H1 (cell line): ENCODE measurements at regions not wholly inside any gene's neighbourhood (a gene's known extent, or its start where the extent isn't known, plus 50 kb on each side); places are given as distances from the start of the nearest gene placed in this dataset.

Experiments
- EZH2 ChIP-seq: fragments of 200-600 bp; sonication (generic); IDR thresholded peaks from 2 replicates; pipeline ENCODE4 v1.7.1; 2012; ENCODE audit warnings: low read depth, mild to moderate bottlenecking, moderate library complexity, low read length, inconsistent platforms; ENCODE audit not compliant: severe bottlenecking
- JUN ChIP-seq: IDR thresholded peaks from 2 replicates; pipeline ENCODE4 v1.6.1; 2011; ENCODE audit warnings: low read depth, mild to moderate bottlenecking, improper control_type of control experiment, low read length
- NRF1 ChIP-seq: IDR thresholded peaks from 2 replicates; pipeline ENCODE4 v1.6.1; 2011; ENCODE audit warnings: mild to moderate bottlenecking, low read depth, low read length, improper control_type of control experiment
- POLR2AphosphoS5 ChIP-seq: IDR thresholded peaks from 2 replicates; pipeline ENCODE4 v1.6.1; 2011; ENCODE audit warnings: low read depth, low read length
- RFX5 ChIP-seq: IDR thresholded peaks from 2 replicates; pipeline ENCODE4 v1.6.1; 2011; ENCODE audit warnings: low read depth, low read length, improper control_type of control experiment, borderline replicate concordance
- TBP ChIP-seq: IDR thresholded peaks from 2 replicates; pipeline ENCODE4 v1.6.1; 2011; ENCODE audit warnings: low read depth, low read length, improper control_type of control experiment
- TF ChIP-seq, protein P1 (sequence below), 3 experiments: IDR thresholded peaks; 1 replicate in 2 of 3; 2 replicates in 1 of 3; pipeline versions ENCODE4 v1.5.1 to v1.6.1; 2011; ENCODE audit warnings: low read length in 3 of 3, mild to moderate bottlenecking in 3 of 3, inconsistent platforms in 2 of 3, low read depth in 1 of 3, moderate library complexity in 1 of 3; ENCODE audit not compliant: insufficient read depth in 1 of 3; ENCODE audit errors: control extremely low read depth in 1 of 3

DNA sequence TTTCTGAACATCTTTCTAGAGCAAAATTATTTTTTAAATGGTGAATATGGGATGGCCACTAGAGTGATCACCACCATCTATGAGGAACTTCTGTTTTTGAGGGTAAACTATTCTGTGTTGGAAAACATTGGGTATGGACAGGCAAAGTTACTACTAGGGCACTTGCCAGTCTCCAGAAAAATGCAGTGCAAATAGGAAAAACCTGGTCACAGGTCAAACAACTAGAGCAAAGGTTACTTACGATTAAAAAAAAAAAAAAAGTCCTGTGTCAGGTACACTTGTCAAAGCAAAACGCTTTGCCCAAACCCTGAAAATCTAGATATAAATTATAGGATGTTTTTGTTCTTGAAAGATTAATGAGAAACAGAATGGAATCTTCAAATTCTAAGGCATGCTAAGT, 66.2 kb downstream of the SLITRK1 start:
- TF ChIP-seq RFX5 (no peak), JUN (no peak), TBP (no peak), POLR2AphosphoS5 (no peak), EZH2 (no peak), NRF1 (no peak)
- TF ChIP-seq, protein P1, sequence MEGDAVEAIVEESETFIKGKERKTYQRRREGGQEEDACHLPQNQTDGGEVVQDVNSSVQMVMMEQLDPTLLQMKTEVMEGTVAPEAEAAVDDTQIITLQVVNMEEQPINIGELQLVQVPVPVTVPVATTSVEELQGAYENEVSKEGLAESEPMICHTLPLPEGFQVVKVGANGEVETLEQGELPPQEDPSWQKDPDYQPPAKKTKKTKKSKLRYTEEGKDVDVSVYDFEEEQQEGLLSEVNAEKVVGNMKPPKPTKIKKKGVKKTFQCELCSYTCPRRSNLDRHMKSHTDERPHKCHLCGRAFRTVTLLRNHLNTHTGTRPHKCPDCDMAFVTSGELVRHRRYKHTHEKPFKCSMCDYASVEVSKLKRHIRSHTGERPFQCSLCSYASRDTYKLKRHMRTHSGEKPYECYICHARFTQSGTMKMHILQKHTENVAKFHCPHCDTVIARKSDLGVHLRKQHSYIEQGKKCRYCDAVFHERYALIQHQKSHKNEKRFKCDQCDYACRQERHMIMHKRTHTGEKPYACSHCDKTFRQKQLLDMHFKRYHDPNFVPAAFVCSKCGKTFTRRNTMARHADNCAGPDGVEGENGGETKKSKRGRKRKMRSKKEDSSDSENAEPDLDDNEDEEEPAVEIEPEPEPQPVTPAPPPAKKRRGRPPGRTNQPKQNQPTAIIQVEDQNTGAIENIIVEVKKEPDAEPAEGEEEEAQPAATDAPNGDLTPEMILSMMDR (IDR thresholded peaks at IDR 0.05; ENCODE audit: control extremely low read depth in 1 of 3, insufficient read depth in 1 of 3, low read depth in 1 of 3, low read length in 3 of 3): no peak
